ENCODE measurements at regions not wholly inside any gene's neighbourhood (a gene's known extent, or its start where the extent isn't known, plus 50 kb on each side); places are given as distances from the start of the nearest gene placed in this dataset.

DNA sequence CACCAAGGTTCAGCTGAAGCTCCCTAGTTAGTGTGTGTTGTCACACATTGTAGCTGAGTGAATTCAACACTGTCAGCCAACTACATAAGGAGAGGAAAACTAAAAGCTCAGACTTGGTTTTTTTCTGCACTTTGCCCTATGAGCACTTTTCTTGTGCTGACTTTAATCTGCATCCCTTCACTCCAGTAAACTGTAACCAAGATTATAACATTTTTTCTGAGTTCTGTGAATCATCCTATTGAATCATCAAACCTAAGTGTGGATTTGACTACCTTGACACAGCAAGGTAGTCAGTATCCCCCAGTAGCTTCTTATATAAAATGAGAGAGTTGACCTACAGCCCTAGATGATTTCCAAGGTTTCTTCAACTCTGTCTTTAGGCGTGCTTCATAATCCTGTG lies 325.0 kb downstream of the AGTPBP1 start:
- TF ChIP-seq, protein P1, sequence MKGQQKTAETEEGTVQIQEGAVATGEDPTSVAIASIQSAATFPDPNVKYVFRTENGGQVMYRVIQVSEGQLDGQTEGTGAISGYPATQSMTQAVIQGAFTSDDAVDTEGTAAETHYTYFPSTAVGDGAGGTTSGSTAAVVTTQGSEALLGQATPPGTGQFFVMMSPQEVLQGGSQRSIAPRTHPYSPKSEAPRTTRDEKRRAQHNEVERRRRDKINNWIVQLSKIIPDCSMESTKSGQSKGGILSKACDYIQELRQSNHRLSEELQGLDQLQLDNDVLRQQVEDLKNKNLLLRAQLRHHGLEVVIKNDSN (IDR thresholded peaks at IDR 0.05), result no peak
- TF ChIP-seq FOXM1 (IDR thresholded peaks at IDR 0.05; ENCODE audit: borderline replicate concordance, low read depth) (no peak), TAF1 (IDR thresholded peaks at IDR 0.05; ENCODE audit: low read depth) (no peak), TCF12 (IDR thresholded peaks at IDR 0.05; ENCODE audit: low read depth) (no peak), CREB1 (IDR thresholded peaks at IDR 0.05; ENCODE audit: low read depth) (no peak), RAD21 (IDR thresholded peaks at IDR 0.05; ENCODE audit: low read depth) (no peak), CEBPB (IDR thresholded peaks at IDR 0.05) (no peak)
- TF ChIP-seq, protein P2, sequence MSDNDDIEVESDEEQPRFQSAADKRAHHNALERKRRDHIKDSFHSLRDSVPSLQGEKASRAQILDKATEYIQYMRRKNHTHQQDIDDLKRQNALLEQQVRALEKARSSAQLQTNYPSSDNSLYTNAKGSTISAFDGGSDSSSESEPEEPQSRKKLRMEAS (IDR thresholded peaks at IDR 0.05), result no peak
- TF ChIP-seq, protein P3, sequence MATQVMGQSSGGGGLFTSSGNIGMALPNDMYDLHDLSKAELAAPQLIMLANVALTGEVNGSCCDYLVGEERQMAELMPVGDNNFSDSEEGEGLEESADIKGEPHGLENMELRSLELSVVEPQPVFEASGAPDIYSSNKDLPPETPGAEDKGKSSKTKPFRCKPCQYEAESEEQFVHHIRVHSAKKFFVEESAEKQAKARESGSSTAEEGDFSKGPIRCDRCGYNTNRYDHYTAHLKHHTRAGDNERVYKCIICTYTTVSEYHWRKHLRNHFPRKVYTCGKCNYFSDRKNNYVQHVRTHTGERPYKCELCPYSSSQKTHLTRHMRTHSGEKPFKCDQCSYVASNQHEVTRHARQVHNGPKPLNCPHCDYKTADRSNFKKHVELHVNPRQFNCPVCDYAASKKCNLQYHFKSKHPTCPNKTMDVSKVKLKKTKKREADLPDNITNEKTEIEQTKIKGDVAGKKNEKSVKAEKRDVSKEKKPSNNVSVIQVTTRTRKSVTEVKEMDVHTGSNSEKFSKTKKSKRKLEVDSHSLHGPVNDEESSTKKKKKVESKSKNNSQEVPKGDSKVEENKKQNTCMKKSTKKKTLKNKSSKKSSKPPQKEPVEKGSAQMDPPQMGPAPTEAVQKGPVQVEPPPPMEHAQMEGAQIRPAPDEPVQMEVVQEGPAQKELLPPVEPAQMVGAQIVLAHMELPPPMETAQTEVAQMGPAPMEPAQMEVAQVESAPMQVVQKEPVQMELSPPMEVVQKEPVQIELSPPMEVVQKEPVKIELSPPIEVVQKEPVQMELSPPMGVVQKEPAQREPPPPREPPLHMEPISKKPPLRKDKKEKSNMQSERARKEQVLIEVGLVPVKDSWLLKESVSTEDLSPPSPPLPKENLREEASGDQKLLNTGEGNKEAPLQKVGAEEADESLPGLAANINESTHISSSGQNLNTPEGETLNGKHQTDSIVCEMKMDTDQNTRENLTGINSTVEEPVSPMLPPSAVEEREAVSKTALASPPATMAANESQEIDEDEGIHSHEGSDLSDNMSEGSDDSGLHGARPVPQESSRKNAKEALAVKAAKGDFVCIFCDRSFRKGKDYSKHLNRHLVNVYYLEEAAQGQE (IDR thresholded peaks at IDR 0.05; ENCODE audit: low read depth), result no peak

DNA sequence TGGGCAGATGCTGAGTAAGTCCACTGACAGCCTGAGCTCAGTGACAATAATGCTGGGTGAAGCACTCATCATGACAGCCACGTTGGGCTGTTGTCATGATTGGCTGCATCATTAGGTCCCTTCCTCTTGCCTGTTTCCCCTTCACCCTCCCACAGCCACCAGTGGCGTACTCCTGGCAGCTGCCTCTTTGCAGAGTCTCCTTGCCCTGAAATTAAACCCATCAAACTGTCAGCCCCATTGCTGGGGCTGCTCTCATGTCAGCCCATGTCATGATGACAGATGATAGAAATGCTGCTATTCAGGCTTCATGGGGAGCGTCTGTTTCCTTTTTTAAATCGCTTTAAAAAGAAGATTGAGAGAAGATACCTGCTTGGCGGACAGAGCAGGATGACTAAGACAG lies 327.4 kb downstream of the AGTPBP1 start:
- TF ChIP-seq YY1 (IDR thresholded peaks at IDR 0.05; ENCODE audit: low read depth) (no peak), TEAD4 (IDR thresholded peaks at IDR 0.05) (no peak), NFIC (IDR thresholded peaks at IDR 0.05) (no peak), FOXM1 (IDR thresholded peaks at IDR 0.05; ENCODE audit: borderline replicate concordance, low read depth) (no peak), EP300 (IDR thresholded peaks at IDR 0.05; ENCODE audit: borderline replicate concordance) (no peak), TAF1 (IDR thresholded peaks at IDR 0.05; ENCODE audit: low read depth) (no peak), CREB1 (IDR thresholded peaks at IDR 0.05; ENCODE audit: low read depth) (no peak), CEBPB (IDR thresholded peaks at IDR 0.05) (no peak)
- TF ChIP-seq, protein P3 (IDR thresholded peaks at IDR 0.05; ENCODE audit: low read depth), result no peak
- TF ChIP-seq, protein P2 (IDR thresholded peaks at IDR 0.05), result no peak
- TF ChIP-seq, protein P1 (IDR thresholded peaks at IDR 0.05), result no peak

DNA sequence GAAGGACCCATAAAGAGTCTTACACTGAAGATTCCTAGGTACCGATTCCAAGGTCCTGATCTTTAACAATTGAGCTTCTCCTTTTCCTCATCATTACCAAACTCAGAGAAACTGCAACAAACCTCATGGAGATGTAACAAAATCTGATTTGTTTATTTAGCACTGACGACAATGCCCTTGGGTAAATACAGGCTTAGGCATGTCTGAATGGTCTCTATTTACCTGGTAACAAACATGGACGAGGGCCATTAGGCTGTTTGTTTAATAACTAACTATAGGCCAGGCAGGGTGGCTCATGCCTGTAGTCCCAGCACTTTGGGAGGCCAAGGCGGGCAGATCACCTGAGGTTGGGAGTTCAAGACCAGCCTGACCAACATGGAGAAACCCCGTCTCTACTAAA lies 333.3 kb downstream of the AGTPBP1 start:
- no peak for TF ChIP-seq YY1 (IDR thresholded peaks at IDR 0.05; ENCODE audit: low read depth)
- TF ChIP-seq EGR1 (IDR thresholded peaks at IDR 0.05), result no peak
- TF ChIP-seq, protein P1 (IDR thresholded peaks at IDR 0.05), result no peak
- TF ChIP-seq NFIC (IDR thresholded peaks at IDR 0.05), result no peak
- no peak for TF ChIP-seq CREB1 (IDR thresholded peaks at IDR 0.05; ENCODE audit: low read depth)
- no peak for TF ChIP-seq FOXM1 (IDR thresholded peaks at IDR 0.05; ENCODE audit: borderline replicate concordance, low read depth)
- no peak for TF ChIP-seq ZBTB7A (IDR thresholded peaks at IDR 0.05; ENCODE audit: low read depth)
- no peak for TF ChIP-seq CEBPB (IDR thresholded peaks at IDR 0.05)
- TF ChIP-seq, protein P3 (IDR thresholded peaks at IDR 0.05; ENCODE audit: low read depth), result no peak
- TF ChIP-seq, protein P2 (IDR thresholded peaks at IDR 0.05), result no peak
- no peak for TF ChIP-seq TCF12 (IDR thresholded peaks at IDR 0.05; ENCODE audit: low read depth)
- no peak for TF ChIP-seq RAD21 (IDR thresholded peaks at IDR 0.05; ENCODE audit: low read depth)
- TF ChIP-seq TAF1 (IDR thresholded peaks at IDR 0.05; ENCODE audit: low read depth), result no peak
- no peak for TF ChIP-seq TEAD4 (IDR thresholded peaks at IDR 0.05)
- TF ChIP-seq EP300 (IDR thresholded peaks at IDR 0.05; ENCODE audit: borderline replicate concordance), result no peak

DNA sequence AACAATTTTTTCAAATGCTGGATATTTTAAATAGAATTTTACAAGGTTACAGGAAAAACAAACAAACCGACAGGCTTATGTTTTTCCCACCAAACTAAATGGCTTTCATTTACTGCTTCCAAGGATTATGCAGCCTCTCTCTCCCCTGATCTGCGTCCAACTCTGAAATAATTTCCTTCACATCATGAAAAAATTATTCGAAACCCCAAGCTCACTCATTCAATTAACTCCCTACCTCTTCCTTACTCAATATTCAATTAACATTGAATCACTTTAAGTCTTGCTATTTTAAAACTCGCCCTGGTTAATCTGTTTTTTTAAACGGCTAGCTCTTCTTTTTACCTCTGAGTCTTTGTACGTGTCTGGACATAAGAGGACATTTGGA lies 336.2 kb downstream of the AGTPBP1 start:
- TF ChIP-seq, protein P2 (IDR thresholded peaks at IDR 0.05), result no peak
- TF ChIP-seq CEBPB (IDR thresholded peaks at IDR 0.05) (no peak), CREB1 (IDR thresholded peaks at IDR 0.05; ENCODE audit: low read depth) (no peak), EGR1 (IDR thresholded peaks at IDR 0.05) (no peak), EP300 (IDR thresholded peaks at IDR 0.05; ENCODE audit: borderline replicate concordance) (no peak), FOXM1 (IDR thresholded peaks at IDR 0.05; ENCODE audit: borderline replicate concordance, low read depth) (no peak), TCF12 (IDR thresholded peaks at IDR 0.05; ENCODE audit: low read depth) (no peak), NFIC (IDR thresholded peaks at IDR 0.05) (no peak), TAF1 (IDR thresholded peaks at IDR 0.05; ENCODE audit: low read depth) (no peak), RAD21 (IDR thresholded peaks at IDR 0.05; ENCODE audit: low read depth) (no peak), YY1 (IDR thresholded peaks at IDR 0.05; ENCODE audit: low read depth) (no peak)
- TF ChIP-seq, protein P3 (IDR thresholded peaks at IDR 0.05; ENCODE audit: low read depth), result no peak
- TF ChIP-seq, protein P1 (IDR thresholded peaks at IDR 0.05), result no peak

All from Ishikawa (cell line).